ENCODE measurements at regions not wholly inside any gene's neighbourhood (a gene's known extent, or its start where the extent isn't known, plus 50 kb on each side); places are given as distances from the start of the nearest gene placed in this dataset.

- Histone ChIP-seq H3K9ac (ENCODE audit: low read depth in 1 of 2, low read length in 2 of 2) (no peak overlapping the region), H3K4me1 (ENCODE audit: control insufficient read depth in 1 of 2, insufficient read depth in 2 of 2, low read length in 2 of 2) (no peaks in the 10 kb centered on the region), H3K36me3 (ENCODE audit: control insufficient read depth in 1 of 2, insufficient read depth in 2 of 2, low read length in 2 of 2) (no peaks in the 10 kb centered on the region), H3K9me3 (ENCODE audit: control insufficient read depth in 1 of 2, low read length in 2 of 2) (no peaks in the 10 kb centered on the region), H3K27me3 (ENCODE audit: control insufficient read depth in 1 of 2, insufficient read depth in 2 of 2, low read length in 2 of 2) (no peaks in the 10 kb centered on the region), H3K4me3 (ENCODE audit: low read depth in 1 of 2, low read length in 2 of 2) (no peak overlapping the region), H3K27ac (ENCODE audit: low read depth, low read length) (no peak overlapping the region)
Observed at GRCh38 chr10:107831772-107832171, 667.3 kb upstream of the SORCS1 start.

- Histone ChIP-seq H3K4me1 (ENCODE audit: control insufficient read depth in 1 of 2, insufficient read depth in 2 of 2, low read length in 2 of 2) (no peaks in the 10 kb centered on the region), H3K27me3 (ENCODE audit: control insufficient read depth in 1 of 2, insufficient read depth in 2 of 2, low read length in 2 of 2) (no peaks in the 10 kb centered on the region), H3K4me3 (ENCODE audit: low read depth in 1 of 2, low read length in 2 of 2) (no peak overlapping the region), H3K36me3 (ENCODE audit: control insufficient read depth in 1 of 2, insufficient read depth in 2 of 2, low read length in 2 of 2) (no peaks in the 10 kb centered on the region), H3K27ac (ENCODE audit: low read depth, low read length) (no peak overlapping the region), H3K9ac (ENCODE audit: low read depth in 1 of 2, low read length in 2 of 2) (no peak overlapping the region), H3K9me3 (ENCODE audit: control insufficient read depth in 1 of 2, low read length in 2 of 2) (no peaks in the 10 kb centered on the region)
Observed at GRCh38 chr10:107829161-107829560, 664.7 kb upstream of the SORCS1 start.

- Histone ChIP-seq H3K9ac (ENCODE audit: low read depth in 1 of 2, low read length in 2 of 2) (no peak overlapping the region), H3K4me3 (ENCODE audit: low read depth in 1 of 2, low read length in 2 of 2) (no peak overlapping the region), H3K9me3 (ENCODE audit: control insufficient read depth in 1 of 2, low read length in 2 of 2) (no peaks in the 10 kb centered on the region), H3K27ac (ENCODE audit: low read depth, low read length) (no peak overlapping the region), H3K36me3 (ENCODE audit: control insufficient read depth in 1 of 2, insufficient read depth in 2 of 2, low read length in 2 of 2) (no peaks in the 10 kb centered on the region), H3K27me3 (ENCODE audit: control insufficient read depth in 1 of 2, insufficient read depth in 2 of 2, low read length in 2 of 2) (no peaks in the 10 kb centered on the region), H3K4me1 (ENCODE audit: control insufficient read depth in 1 of 2, insufficient read depth in 2 of 2, low read length in 2 of 2) (no peaks in the 10 kb centered on the region)
Observed at GRCh38 chr10:107826171-107826570, 661.7 kb upstream of the SORCS1 start.

- no peak overlapping the region for H3K27ac ChIP-seq (ENCODE audit: low read depth, low read length)
- H3K27me3 ChIP-seq (ENCODE audit: control insufficient read depth in 1 of 2, insufficient read depth in 2 of 2, low read length in 2 of 2) = no peaks in the 10 kb centered on the region
- no peaks in the 10 kb centered on the region for H3K9me3 ChIP-seq (ENCODE audit: control insufficient read depth in 1 of 2, low read length in 2 of 2)
- no peak overlapping the region for H3K9ac ChIP-seq (ENCODE audit: low read depth in 1 of 2, low read length in 2 of 2)
- H3K4me1 ChIP-seq (ENCODE audit: control insufficient read depth in 1 of 2, insufficient read depth in 2 of 2, low read length in 2 of 2) = no peaks in the 10 kb centered on the region
- H3K36me3 ChIP-seq (ENCODE audit: control insufficient read depth in 1 of 2, insufficient read depth in 2 of 2, low read length in 2 of 2) = no peaks in the 10 kb centered on the region
- H3K4me3 ChIP-seq (ENCODE audit: low read depth in 1 of 2, low read length in 2 of 2) = no peak overlapping the region
Observed at GRCh38 chr10:107814865-107815487, 650.5 kb upstream of the SORCS1 start.

GRCh38 chr10:107813451-107814162, 649.1 kb upstream of the SORCS1 start:
- Histone ChIP-seq H3K36me3 (ENCODE audit: control insufficient read depth in 1 of 2, insufficient read depth in 2 of 2, low read length in 2 of 2) (no peaks in the 10 kb centered on the region), H3K27me3 (ENCODE audit: control insufficient read depth in 1 of 2, insufficient read depth in 2 of 2, low read length in 2 of 2) (no peaks in the 10 kb centered on the region), H3K4me1 (ENCODE audit: control insufficient read depth in 1 of 2, insufficient read depth in 2 of 2, low read length in 2 of 2) (no peaks in the 10 kb centered on the region), H3K9me3 (ENCODE audit: control insufficient read depth in 1 of 2, low read length in 2 of 2) (no peaks in the 10 kb centered on the region), H3K27ac (ENCODE audit: low read depth, low read length) (no peak overlapping the region), H3K9ac (ENCODE audit: low read depth in 1 of 2, low read length in 2 of 2) (no peak overlapping the region), H3K4me3 (ENCODE audit: low read depth in 1 of 2, low read length in 2 of 2) (no peak overlapping the region)

- Histone ChIP-seq H3K9me3 (ENCODE audit: control insufficient read depth in 1 of 2, low read length in 2 of 2) (no peaks in the 10 kb centered on the region), H3K27ac (ENCODE audit: low read depth, low read length) (no peak overlapping the region), H3K4me1 (ENCODE audit: control insufficient read depth in 1 of 2, insufficient read depth in 2 of 2, low read length in 2 of 2) (no peaks in the 10 kb centered on the region), H3K27me3 (ENCODE audit: control insufficient read depth in 1 of 2, insufficient read depth in 2 of 2, low read length in 2 of 2) (no peaks in the 10 kb centered on the region), H3K9ac (ENCODE audit: low read depth in 1 of 2, low read length in 2 of 2) (no peak overlapping the region), H3K4me3 (ENCODE audit: low read depth in 1 of 2, low read length in 2 of 2) (no peak overlapping the region), H3K36me3 (ENCODE audit: control insufficient read depth in 1 of 2, insufficient read depth in 2 of 2, low read length in 2 of 2) (no peaks in the 10 kb centered on the region)
Observed at GRCh38 chr10:107809889-107810288, 645.4 kb upstream of the SORCS1 start.

- no peaks in the 10 kb centered on the region for H3K4me1 ChIP-seq (ENCODE audit: control insufficient read depth in 1 of 2, insufficient read depth in 2 of 2, low read length in 2 of 2)
- H3K4me3 ChIP-seq (ENCODE audit: low read depth in 1 of 2, low read length in 2 of 2) = no peak overlapping the region
- H3K9ac ChIP-seq (ENCODE audit: low read depth in 1 of 2, low read length in 2 of 2) = no peak overlapping the region
- no peaks in the 10 kb centered on the region for H3K36me3 ChIP-seq (ENCODE audit: control insufficient read depth in 1 of 2, insufficient read depth in 2 of 2, low read length in 2 of 2)
- no peaks in the 10 kb centered on the region for H3K9me3 ChIP-seq (ENCODE audit: control insufficient read depth in 1 of 2, low read length in 2 of 2)
- H3K27me3 ChIP-seq (ENCODE audit: control insufficient read depth in 1 of 2, insufficient read depth in 2 of 2, low read length in 2 of 2) = no peaks in the 10 kb centered on the region
- no peak overlapping the region for H3K27ac ChIP-seq (ENCODE audit: low read depth, low read length)
Observed at GRCh38 chr10:107807836-107808235, 643.3 kb upstream of the SORCS1 start.

- no peaks in the 10 kb centered on the region for H3K9me3 ChIP-seq (ENCODE audit: control insufficient read depth in 1 of 2, low read length in 2 of 2)
- H3K4me1 ChIP-seq (ENCODE audit: control insufficient read depth in 1 of 2, insufficient read depth in 2 of 2, low read length in 2 of 2) = no peaks in the 10 kb centered on the region
- no peak overlapping the region for H3K27ac ChIP-seq (ENCODE audit: low read depth, low read length)
- H3K36me3 ChIP-seq (ENCODE audit: control insufficient read depth in 1 of 2, insufficient read depth in 2 of 2, low read length in 2 of 2) = no peaks in the 10 kb centered on the region
- no peak overlapping the region for H3K9ac ChIP-seq (ENCODE audit: low read depth in 1 of 2, low read length in 2 of 2)
- H3K4me3 ChIP-seq (ENCODE audit: low read depth in 1 of 2, low read length in 2 of 2) = no peak overlapping the region
- no peaks in the 10 kb centered on the region for H3K27me3 ChIP-seq (ENCODE audit: control insufficient read depth in 1 of 2, insufficient read depth in 2 of 2, low read length in 2 of 2)
Observed at GRCh38 chr10:107806026-107806425, 641.5 kb upstream of the SORCS1 start.

- Histone ChIP-seq H3K4me3 (ENCODE audit: low read depth in 1 of 2, low read length in 2 of 2) (no peak overlapping the region), H3K36me3 (ENCODE audit: control insufficient read depth in 1 of 2, insufficient read depth in 2 of 2, low read length in 2 of 2) (no peaks in the 10 kb centered on the region), H3K9ac (ENCODE audit: low read depth in 1 of 2, low read length in 2 of 2) (no peak overlapping the region), H3K4me1 (ENCODE audit: control insufficient read depth in 1 of 2, insufficient read depth in 2 of 2, low read length in 2 of 2) (no peaks in the 10 kb centered on the region), H3K27me3 (ENCODE audit: control insufficient read depth in 1 of 2, insufficient read depth in 2 of 2, low read length in 2 of 2) (no peaks in the 10 kb centered on the region), H3K9me3 (ENCODE audit: control insufficient read depth in 1 of 2, low read length in 2 of 2) (no peaks in the 10 kb centered on the region), H3K27ac (ENCODE audit: low read depth, low read length) (no peak overlapping the region)
Observed at GRCh38 chr10:107803546-107803945, 639.0 kb upstream of the SORCS1 start.

- Histone ChIP-seq H3K9me3 (ENCODE audit: control insufficient read depth in 1 of 2, low read length in 2 of 2) (no peaks in the 10 kb centered on the region), H3K9ac (ENCODE audit: low read depth in 1 of 2, low read length in 2 of 2) (no peak overlapping the region), H3K4me3 (ENCODE audit: low read depth in 1 of 2, low read length in 2 of 2) (no peak overlapping the region), H3K4me1 (ENCODE audit: control insufficient read depth in 1 of 2, insufficient read depth in 2 of 2, low read length in 2 of 2) (no peaks in the 10 kb centered on the region), H3K27me3 (ENCODE audit: control insufficient read depth in 1 of 2, insufficient read depth in 2 of 2, low read length in 2 of 2) (no peaks in the 10 kb centered on the region), H3K27ac (ENCODE audit: low read depth, low read length) (no peak overlapping the region), H3K36me3 (ENCODE audit: control insufficient read depth in 1 of 2, insufficient read depth in 2 of 2, low read length in 2 of 2) (no peaks in the 10 kb centered on the region)
Observed at GRCh38 chr10:107800061-107800460, 635.6 kb upstream of the SORCS1 start.

Data from duodenal mucosa (tissue), 2 donors.